H1 (cell line): ENCODE measurements at regions not wholly inside any gene's neighbourhood (a gene's known extent, or its start where the extent isn't known, plus 50 kb on each side); places are given as distances from the start of the nearest gene placed in this dataset.

ENCODE experiments used
- CTCF ChIA-PET: fragments of 300-600 bp; sonication (Branson Sonifier 250); formaldehyde crosslinking; loops from one replicate; lab custom pipeline; 2021; ENCODE audit not compliant: partially characterized antibody; lab: Charles Lee
- POLR2A ChIA-PET: fragments of 300-600 bp; sonication (Branson Sonifier 250); formaldehyde crosslinking; loops from one replicate; lab custom pipeline; 2021; ENCODE audit warnings: inconsistent platforms; ENCODE audit not compliant: partially characterized antibody; lab: Charles Lee
- DNase-seq, 2 experiments: peaks; one replicate each; pipeline versions ENCODE4 v3.0.0 to v3.0.0-alpha.2; 2010 to 2022; ENCODE audit warnings: low spot score in 2 of 2, low read depth in 1 of 2, mixed read lengths in 1 of 2
- FAIRE-seq: peaks from 2 replicates; lab custom pipeline; 2011; peaks lifted over from hg19 to GRCh38; lab: Jason Lieb, UNC
- H2AFZ ChIP-seq: 2 replicates; pipeline ENCODE4 v1.8.1; 2012; ENCODE audit warnings: low read length, inconsistent platforms
- H2AK5ac ChIP-seq: 2 replicates; pipeline ENCODE4 v1.6.1; 2013; ENCODE audit warnings: low read depth, low read length
- H2BK120ac ChIP-seq: replicated peaks from 2 replicates; pipeline ENCODE3; 2013; ENCODE audit warnings: low read depth, low read length, inconsistent platforms
- H2BK12ac ChIP-seq: 2 replicates; pipeline ENCODE4 v1.6.1; 2013; ENCODE audit warnings: low read depth, low read length
- H2BK15ac ChIP-seq: 2 replicates; pipeline ENCODE4 v1.6.1; 2013; ENCODE audit warnings: low read length
- H2BK20ac ChIP-seq: 2 replicates; pipeline ENCODE4 v1.6.1; 2013; ENCODE audit warnings: low read length
- H2BK5ac ChIP-seq: 2 replicates; pipeline ENCODE4 v1.6.1; 2013; ENCODE audit warnings: low read depth, low read length
- H3K14ac ChIP-seq: 2 replicates; pipeline ENCODE4 v1.6.1; 2013; ENCODE audit warnings: inconsistent platforms; ENCODE audit not compliant: insufficient read length
- H3K18ac ChIP-seq: 2 replicates; pipeline ENCODE4 v1.6.1; 2013; ENCODE audit warnings: low read length; ENCODE audit errors: extremely low read depth
- H3K23ac ChIP-seq: 2 replicates; pipeline ENCODE4 v1.6.1; 2013; ENCODE audit warnings: inconsistent platforms; ENCODE audit not compliant: insufficient read length
- H3K23me2 ChIP-seq: 2 replicates; pipeline ENCODE4 v1.6.1; 2013; ENCODE audit warnings: low read depth, low read length
- H3K27ac ChIP-seq: 2 replicates; pipeline ENCODE4 v1.6.1; 2011; ENCODE audit warnings: low read depth, low read length, inconsistent platforms
- H3K27me3 ChIP-seq, 4 experiments: replicated peaks in 1 of 4; 1 replicate in 1 of 4; 2 replicates in 3 of 4; pipeline versions ENCODE4 v1.6.1 to v1.8.1; 2011 to 2013; ENCODE audit warnings: low read length in 3 of 4, mild to moderate bottlenecking in 3 of 4, inconsistent platforms in 2 of 4, mixed read lengths in 2 of 4, moderate library complexity in 1 of 4; ENCODE audit not compliant: control insufficient read depth in 3 of 4, insufficient read depth in 3 of 4; ENCODE audit errors: extremely low read depth in 1 of 4
- H3K36me3 ChIP-seq, 4 experiments: 2 replicates each; pipeline versions ENCODE4 v1.6.1 to v1.8.1; 2011 to 2013; ENCODE audit warnings: mild to moderate bottlenecking in 4 of 4, low read length in 3 of 4, moderate library complexity in 2 of 4, control low read depth in 1 of 4, inconsistent platforms in 1 of 4; ENCODE audit not compliant: insufficient read depth in 4 of 4, control insufficient read depth in 2 of 4
- H3K4ac ChIP-seq: replicated peaks from 2 replicates; pipeline ENCODE3; 2013; ENCODE audit warnings: low read length, low read depth, mixed read lengths, inconsistent platforms; ENCODE audit not compliant: insufficient read length
- H3K4me1 ChIP-seq, 4 experiments: replicated peaks in 1 of 4; 1 replicate in 1 of 4; 2 replicates in 3 of 4; pipeline versions ENCODE4 v1.6.1 to v1.8.1; 2011 to 2013; ENCODE audit warnings: low read length in 3 of 4, inconsistent platforms in 2 of 4, mixed read lengths in 1 of 4; ENCODE audit not compliant: insufficient read depth in 4 of 4, control insufficient read depth in 3 of 4
- H3K4me2 ChIP-seq, 2 experiments: 2 replicates each; pipeline versions ENCODE4 v1.6.1 to v1.8.1; 2011 to 2013; ENCODE audit warnings: low read depth in 2 of 2, low read length in 2 of 2, control low read depth in 1 of 2, inconsistent platforms in 1 of 2, mild to moderate bottlenecking in 1 of 2; ENCODE audit not compliant: insufficient read depth in 1 of 2
- H3K4me3 ChIP-seq, 4 experiments: fragments of 200-600, 300-600 bp in 1 of 4; sonication (generic), shearing (Covaris generic), sonication (Bioruptor Twin) in 1 of 4; 2 replicates each; pipeline versions ENCODE4 v1.5.1 to v1.8.1; 2011 to 2016; ENCODE audit warnings: low read length in 4 of 4, low read depth in 3 of 4, control low read depth in 2 of 4, inconsistent platforms in 2 of 4, mild to moderate bottlenecking in 2 of 4, mixed read lengths in 1 of 4, moderate library complexity in 1 of 4; ENCODE audit not compliant: insufficient read depth in 2 of 4; ENCODE audit errors: extremely low read depth in 1 of 4
- H3K56ac ChIP-seq: replicated peaks from 2 replicates; pipeline ENCODE3; 2013; ENCODE audit warnings: low read depth, mild to moderate bottlenecking, mixed read lengths, low read length, inconsistent platforms; ENCODE audit not compliant: insufficient read length
- H3K79me1 ChIP-seq: 2 replicates; pipeline ENCODE4 v1.6.1; 2013; ENCODE audit warnings: low read depth, low read length, control low read depth
- H3K79me2 ChIP-seq, 2 experiments: 2 replicates each; pipeline versions ENCODE4 v1.6.1 to v1.8.1; 2012 to 2013; ENCODE audit warnings: low read length in 2 of 2, mild to moderate bottlenecking in 2 of 2, inconsistent platforms in 1 of 2; ENCODE audit not compliant: insufficient read depth in 2 of 2, control insufficient read depth in 1 of 2
- H3K9ac ChIP-seq, 4 experiments: replicated peaks in 1 of 4; 1 replicate in 1 of 4; 2 replicates in 3 of 4; pipeline versions ENCODE4 v1.6.1 to v1.8.1; 2011 to 2013; ENCODE audit warnings: low read depth in 3 of 4, low read length in 3 of 4, control low read depth in 2 of 4, mild to moderate bottlenecking in 2 of 4, moderate library complexity in 2 of 4, inconsistent platforms in 1 of 4; ENCODE audit errors: extremely low read depth in 1 of 4
- H3K9me3 ChIP-seq, 2 experiments: 2 replicates each; pipeline versions ENCODE4 v1.6.1 to v1.8.1; 2012 to 2013; ENCODE audit warnings: mild to moderate bottlenecking in 2 of 2, moderate library complexity in 2 of 2, control low read depth in 1 of 2, inconsistent platforms in 1 of 2, low read depth in 1 of 2, low read length in 1 of 2, mixed read lengths in 1 of 2; ENCODE audit not compliant: insufficient read depth in 2 of 2
- H4K20me1 ChIP-seq, 2 experiments: replicated peaks in 1 of 2; 2 replicates each; pipeline versions ENCODE3 to v1.8.1; 2011 to 2013; ENCODE audit warnings: inconsistent platforms in 2 of 2, low read length in 2 of 2, mild to moderate bottlenecking in 1 of 2; ENCODE audit not compliant: insufficient read depth in 2 of 2, control insufficient read depth in 1 of 2
- H4K5ac ChIP-seq: 2 replicates; pipeline ENCODE4 v1.6.1; 2013; ENCODE audit warnings: low read length, low read depth, mixed read lengths, inconsistent platforms; ENCODE audit not compliant: insufficient read length
- H4K8ac ChIP-seq: 2 replicates; pipeline ENCODE4 v1.8.0; 2013; ENCODE audit warnings: mild to moderate bottlenecking, moderate library complexity, low read length, inconsistent platforms; ENCODE audit not compliant: insufficient read depth; ENCODE audit errors: extremely low read depth
- H4K91ac ChIP-seq: replicated peaks from 2 replicates; pipeline ENCODE3; 2013; ENCODE audit warnings: low read length, mixed read lengths, inconsistent platforms; ENCODE audit not compliant: insufficient read length
- CBX5 ChIP-seq: fragments of 300-800, 300-1000 bp; sonication (generic); IDR thresholded peaks from 2 replicates; pipeline ENCODE4 v1.7.1; 2016; ENCODE audit warnings: antibody characterized with exemption, low read length, low read depth
- WGBS, 2 experiments: shearing (Covaris generic) in 1 of 2; methylation state at CpG; one replicate each; pipeline versions ENCODE4 v1.1.6 to v1.1.7; 2013 to 2015; ENCODE audit warnings: low lambda C conversion rate in 2 of 2, mixed read lengths in 2 of 2, inconsistent platforms in 1 of 2, low coverage in 1 of 2, missing lambda C conversion rate in 1 of 2; ENCODE audit not compliant: insufficient replicate concordance in 2 of 2, insufficient coverage in 1 of 2, insufficient read length in 1 of 2; ENCODE audit errors: extremely low coverage in 1 of 2, missing lambda C conversion rate in 1 of 2; 5-methylcytosine and 5-hydroxymethylcytosine counted together

DNA sequence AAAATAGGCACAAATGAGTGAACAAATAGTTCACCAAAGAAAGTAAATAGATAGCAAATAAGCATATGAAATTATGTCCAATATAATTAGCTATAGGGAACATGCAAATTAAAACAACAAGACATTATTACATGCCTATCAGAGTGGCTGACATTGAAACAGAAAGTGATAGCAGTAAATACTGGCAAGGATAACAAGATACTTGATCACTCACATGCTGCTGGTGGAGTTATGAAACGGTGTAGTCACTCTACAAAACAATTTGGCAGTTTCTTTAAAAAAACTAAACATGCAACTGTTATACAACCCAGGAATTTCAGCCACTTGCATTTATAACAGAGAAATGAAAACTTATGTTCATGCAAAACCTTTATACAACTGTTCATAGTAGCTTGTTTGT lies 439.2 kb upstream of the ACVR2A start:
- H3K4me1 ChIP-seq = no peaks in the 10 kb centered on the region
- 81% methylated on average over 1 of the region's 1 CpG; no CpG with 5 or more reads in 1 of the 2 experiments for whole genome bisulfite sequencing, 2 experiments
- no peak overlapping the region for H2BK120ac ChIP-seq
- no peak overlapping the region for H3K14ac ChIP-seq
- no peak overlapping the region for H2BK15ac ChIP-seq
- no peak overlapping the region for H4K5ac ChIP-seq
- H3K4me2 ChIP-seq = no peak overlapping the region
- H2BK12ac ChIP-seq = no peak overlapping the region
- H3K23me2 ChIP-seq = no peaks in the 10 kb centered on the region
- no peaks in the 10 kb centered on the region for H3K27me3 ChIP-seq
- FAIRE-seq = no peak
- no peak overlapping the region for H3K27ac ChIP-seq
- POLR2A ChIA-PET = no interaction called here
- H3K4me3 ChIP-seq = no peak overlapping the region
- CTCF ChIA-PET = interaction anchor here (0.9 kb wide), 1 partner anchor 60 kb away, joined by 3 read pairs; no protein-coding TSS in a partner anchor
- no peak overlapping the region for H3K23ac ChIP-seq
- no peak for TF ChIP-seq CBX5
- no peak overlapping the region for H3K4ac ChIP-seq
- H3K9me3 ChIP-seq = no peaks in the 10 kb centered on the region
- no peak for DNase-seq
- no peaks in the 10 kb centered on the region for H3K36me3 ChIP-seq
- H4K20me1 ChIP-seq = no peaks in the 10 kb centered on the region
- no peak overlapping the region for H2AK5ac ChIP-seq
- no peaks in the 10 kb centered on the region for H3K79me1 ChIP-seq
- no peak overlapping the region for H2BK5ac ChIP-seq
- no peak overlapping the region for H4K91ac ChIP-seq
- no peak overlapping the region for H3K18ac ChIP-seq
- no peak overlapping the region for H3K9ac ChIP-seq
- no peak overlapping the region for H3K56ac ChIP-seq
- no peak overlapping the region for H4K8ac ChIP-seq
- no peak overlapping the region for H2BK20ac ChIP-seq
- H2AFZ ChIP-seq = no peak overlapping the region
- H3K79me2 ChIP-seq = no peaks in the 10 kb centered on the region
